Cardiac fibroblast (primary cell): ENCODE measurements at regions not wholly inside any gene's neighbourhood (a gene's known extent, or its start where the extent isn't known, plus 50 kb on each side); places are given as distances from the start of the nearest gene placed in this dataset.

Experiments
- DNase-seq, 2 donors: peaks; one replicate each; pipeline versions ENCODE4 v3.0.0 to v3.0.0-alpha.2; 2010; ENCODE audit warnings: low read depth in 2 of 2
- H3K4me3 ChIP-seq, 2 donors: replicated peaks in 1 of 2; 1 replicate in 1 of 2; 2 replicates in 1 of 2; pipeline ENCODE4 v1.5.1; 2011; ENCODE audit warnings: low read depth in 2 of 2, low read length in 2 of 2, mild to moderate bottlenecking in 2 of 2, moderate library complexity in 1 of 2
- TF ChIP-seq, protein P1 (sequence below): IDR thresholded peaks from one replicate; pipeline ENCODE4 v1.5.1; 2011; ENCODE audit warnings: low read depth, mild to moderate bottlenecking, low read length, inconsistent platforms

DNA sequence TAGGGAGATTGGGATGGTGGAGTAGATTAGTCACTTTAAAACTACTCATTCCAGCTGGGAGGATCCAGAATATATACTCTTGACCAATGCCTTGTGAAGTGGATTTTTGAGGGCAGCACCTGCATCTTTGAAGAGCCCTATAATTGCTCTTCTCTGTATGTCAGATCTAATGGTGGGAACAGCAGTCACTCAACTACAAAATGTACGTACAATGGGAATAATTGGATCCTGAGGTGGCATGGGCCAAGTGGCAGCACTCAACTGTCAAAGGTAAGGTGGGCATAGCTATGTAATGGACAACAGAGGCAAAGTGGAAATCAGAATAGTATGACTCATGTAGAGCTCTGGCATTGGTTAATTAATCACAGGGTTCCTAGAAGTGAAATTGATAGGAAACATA, 51.6 kb upstream of the KIAA0040 start:
- no peak for DNase-seq
- no peak overlapping the region for H3K4me3 ChIP-seq
- TF ChIP-seq, protein P1, sequence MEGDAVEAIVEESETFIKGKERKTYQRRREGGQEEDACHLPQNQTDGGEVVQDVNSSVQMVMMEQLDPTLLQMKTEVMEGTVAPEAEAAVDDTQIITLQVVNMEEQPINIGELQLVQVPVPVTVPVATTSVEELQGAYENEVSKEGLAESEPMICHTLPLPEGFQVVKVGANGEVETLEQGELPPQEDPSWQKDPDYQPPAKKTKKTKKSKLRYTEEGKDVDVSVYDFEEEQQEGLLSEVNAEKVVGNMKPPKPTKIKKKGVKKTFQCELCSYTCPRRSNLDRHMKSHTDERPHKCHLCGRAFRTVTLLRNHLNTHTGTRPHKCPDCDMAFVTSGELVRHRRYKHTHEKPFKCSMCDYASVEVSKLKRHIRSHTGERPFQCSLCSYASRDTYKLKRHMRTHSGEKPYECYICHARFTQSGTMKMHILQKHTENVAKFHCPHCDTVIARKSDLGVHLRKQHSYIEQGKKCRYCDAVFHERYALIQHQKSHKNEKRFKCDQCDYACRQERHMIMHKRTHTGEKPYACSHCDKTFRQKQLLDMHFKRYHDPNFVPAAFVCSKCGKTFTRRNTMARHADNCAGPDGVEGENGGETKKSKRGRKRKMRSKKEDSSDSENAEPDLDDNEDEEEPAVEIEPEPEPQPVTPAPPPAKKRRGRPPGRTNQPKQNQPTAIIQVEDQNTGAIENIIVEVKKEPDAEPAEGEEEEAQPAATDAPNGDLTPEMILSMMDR = no peak
